Mucosa of rectum (tissue), 2 donors: ENCODE measurements at regions not wholly inside any gene's neighbourhood (a gene's known extent, or its start where the extent isn't known, plus 50 kb on each side); places are given as distances from the start of the nearest gene placed in this dataset.

ENCODE experiments used
- H3K27ac ChIP-seq, 2 donors: one replicate each; pipeline ENCODE4 v1.7.0; 2013; ENCODE audit warnings: inconsistent platforms in 2 of 2, low read depth in 2 of 2, low read length in 2 of 2
- H3K27me3 ChIP-seq, 2 donors: one replicate each; pipeline ENCODE4 v1.7.0; 2013; ENCODE audit warnings: low read length in 2 of 2; ENCODE audit not compliant: control insufficient read depth in 2 of 2, insufficient read depth in 2 of 2
- H3K36me3 ChIP-seq, 2 donors: one replicate each; pipeline ENCODE4 v1.7.0; 2013; ENCODE audit warnings: low read length in 2 of 2; ENCODE audit not compliant: control insufficient read depth in 2 of 2, insufficient read depth in 2 of 2
- H3K4me1 ChIP-seq, 2 donors: one replicate each; pipeline ENCODE4 v1.7.0; 2013; ENCODE audit warnings: low read length in 2 of 2, mild to moderate bottlenecking in 1 of 2; ENCODE audit not compliant: control insufficient read depth in 2 of 2, insufficient read depth in 2 of 2
- H3K4me3 ChIP-seq, 2 donors: one replicate each; pipeline ENCODE4 v1.7.0; 2013; ENCODE audit warnings: low read length in 2 of 2
- H3K9ac ChIP-seq, 2 donors: one replicate each; pipeline ENCODE4 v1.7.0; 2013; ENCODE audit warnings: low read length in 2 of 2, low read depth in 1 of 2, mild to moderate bottlenecking in 1 of 2
- H3K9me3 ChIP-seq, 2 donors: one replicate each; pipeline ENCODE4 v1.7.0; 2013; ENCODE audit warnings: low read length in 2 of 2; ENCODE audit not compliant: control insufficient read depth in 2 of 2
- donor health status: healthy.
- donor health status: Normal muscosa, but diverticular disease.

DNA sequence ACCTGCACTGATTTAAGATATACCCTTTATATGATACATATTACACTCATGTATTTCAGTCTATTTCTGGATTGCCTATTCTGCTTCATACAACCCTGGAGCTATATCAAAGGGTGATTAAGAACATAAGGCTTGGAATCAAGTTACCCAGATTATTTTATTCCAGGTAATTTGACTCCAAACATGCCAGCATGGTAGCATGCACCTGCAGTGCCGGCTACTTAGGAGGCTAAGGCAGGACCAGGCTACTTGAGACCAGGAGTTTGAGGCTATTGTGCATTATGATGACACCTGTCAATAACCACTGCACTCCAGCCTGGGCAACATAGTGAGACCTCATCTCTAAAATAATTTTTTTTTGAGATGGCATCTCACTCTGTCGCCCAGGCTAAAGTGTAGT is 50.4 kb upstream of the NEO1 start:
- no peaks in the 10 kb centered on the region for H3K36me3 ChIP-seq
- H3K27ac ChIP-seq = no peak overlapping the region

DNA sequence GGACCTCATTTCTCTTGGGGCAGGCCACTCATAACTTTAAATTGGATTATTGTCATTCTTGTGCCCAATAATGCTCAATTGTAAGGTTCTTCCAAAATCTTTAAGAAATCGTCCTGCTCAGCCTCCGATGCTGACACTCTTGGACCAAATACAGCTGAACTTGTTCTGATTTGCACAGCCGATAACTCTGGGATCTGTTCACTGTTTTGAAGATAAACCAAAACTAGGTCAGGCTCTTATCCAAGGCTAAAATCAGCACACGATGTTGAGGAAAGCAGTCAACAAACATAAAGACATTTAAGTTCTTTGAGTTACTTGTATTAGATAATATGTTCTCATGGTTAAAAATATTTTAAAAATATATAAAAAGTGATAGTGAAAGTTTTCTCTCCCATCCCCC is 52.0 kb upstream of the NEO1 start:
- Histone ChIP-seq H3K36me3 (no peaks in the 10 kb centered on the region), H3K4me3 (no peak overlapping the region), H3K9ac (no peak overlapping the region), H3K27ac (no peak overlapping the region), H3K4me1 (peaks cover 10 to 34% of the 10 kb centered on the region in 2 donors), H3K9me3 (no peaks in the 10 kb centered on the region), H3K27me3 (no peaks in the 10 kb centered on the region)

More for the DNA sequence above, 50.4 kb upstream of the NEO1 start:
- no peaks in the 10 kb centered on the region for H3K27me3 ChIP-seq
- no peak overlapping the region for H3K9ac ChIP-seq
- no peak overlapping the region for H3K4me3 ChIP-seq
- H3K4me1 ChIP-seq = peaks cover 8 to 26% of the 10 kb centered on the region in 2 donors
- H3K9me3 ChIP-seq = no peaks in the 10 kb centered on the region

DNA sequence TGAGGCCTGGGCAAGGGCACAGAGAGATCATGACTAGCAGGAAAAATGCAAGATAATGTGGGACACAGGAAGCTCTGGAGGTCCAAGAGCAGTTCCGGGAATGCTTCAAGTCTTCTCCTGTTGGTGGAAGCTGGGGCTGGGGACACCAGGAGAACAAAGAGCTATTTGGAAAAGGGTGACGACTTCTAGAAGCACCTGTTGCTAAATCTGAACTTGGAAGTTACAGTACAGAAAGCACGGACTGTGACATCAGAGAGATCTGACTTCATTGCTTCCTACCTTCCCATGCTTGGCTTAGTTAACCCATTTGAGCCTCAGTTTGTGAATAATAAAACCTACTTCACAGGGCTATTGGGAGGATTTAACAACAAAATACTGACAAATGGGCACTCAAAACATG is 52.7 kb upstream of the NEO1 start:
- no peak overlapping the region for H3K9ac ChIP-seq
- H3K4me3 ChIP-seq = no peak overlapping the region
- peaks cover 10 to 39% of the 10 kb centered on the region in 2 donors for H3K4me1 ChIP-seq
- H3K27me3 ChIP-seq = no peaks in the 10 kb centered on the region
- no peaks in the 10 kb centered on the region for H3K9me3 ChIP-seq
- H3K36me3 ChIP-seq = no peaks in the 10 kb centered on the region
- H3K27ac ChIP-seq = peak overlapping the region; percentile 46 to 62

DNA sequence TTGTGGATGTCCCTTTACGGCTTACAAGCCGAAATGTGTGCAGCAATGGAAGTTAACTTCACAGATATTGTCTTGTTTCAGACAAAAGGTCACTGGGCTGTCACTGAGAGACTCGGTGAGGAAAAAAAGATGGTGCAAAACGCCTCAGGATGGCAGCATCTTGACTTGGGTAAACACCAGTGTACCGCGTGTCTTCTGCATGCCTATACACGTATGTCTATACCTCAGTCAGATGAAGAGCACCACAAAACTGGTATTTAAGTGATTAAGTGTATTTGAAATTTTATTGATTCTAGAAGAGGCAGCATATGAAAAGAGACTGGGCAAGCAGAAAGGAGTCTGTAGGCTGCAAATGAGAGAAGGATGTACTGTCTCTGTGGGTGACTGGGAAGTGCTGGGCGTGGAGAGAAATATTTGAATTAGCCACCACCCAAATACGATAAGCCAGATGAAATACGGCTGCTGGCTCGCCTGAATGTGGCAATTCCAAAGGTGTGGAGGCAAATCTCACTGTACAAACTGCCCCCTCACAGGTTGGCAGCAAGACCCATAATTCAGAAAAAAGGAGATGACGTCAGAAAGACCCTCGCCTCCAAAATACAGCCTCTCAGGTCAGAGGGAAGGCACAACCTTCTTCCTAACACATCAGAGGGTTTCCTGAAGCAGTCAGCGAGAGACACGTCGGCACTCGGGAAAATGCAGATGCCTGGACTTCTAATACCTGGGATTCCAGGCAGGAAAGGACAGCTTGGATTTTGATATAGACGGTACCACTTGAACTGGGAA is 53.4 kb upstream of the NEO1 start:
- Histone ChIP-seq H3K9me3 (no peaks in the 10 kb centered on the region), H3K27ac (peak overlapping the region; percentile 46 to 62), H3K9ac (peak overlapping the region in 1 of 2 donors; percentile 47), H3K4me1 (peaks cover 10 to 46% of the 10 kb centered on the region in 2 donors), H3K27me3 (no peaks in the 10 kb centered on the region), H3K36me3 (no peaks in the 10 kb centered on the region), H3K4me3 (peak overlapping the region; percentile 0 to 25)

DNA sequence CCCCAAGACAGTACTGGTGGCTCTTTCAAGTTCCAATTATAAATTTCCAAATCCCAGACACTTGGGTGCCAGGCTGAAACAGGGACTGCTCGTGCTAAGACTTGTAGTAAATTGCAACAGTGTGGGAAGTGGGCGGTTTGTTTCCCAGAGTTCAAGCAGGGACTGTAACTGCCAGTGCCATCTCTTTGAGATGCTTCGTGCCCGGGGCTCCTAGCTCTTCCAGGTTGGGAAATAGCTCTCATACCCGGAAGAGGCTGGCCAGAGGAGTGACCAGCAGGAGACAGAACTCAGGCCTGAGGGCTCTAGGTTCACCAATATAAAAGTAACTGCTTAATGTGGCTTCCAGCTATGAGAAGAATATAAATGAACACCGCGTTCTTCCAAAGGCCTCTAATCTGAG is 54.0 kb upstream of the NEO1 start:
- H3K4me3 ChIP-seq = no peak overlapping the region
- no peaks in the 10 kb centered on the region for H3K9me3 ChIP-seq
- H3K9ac ChIP-seq = no peak overlapping the region
- H3K36me3 ChIP-seq = no peaks in the 10 kb centered on the region
- peaks cover 10 to 47% of the 10 kb centered on the region in 2 donors for H3K4me1 ChIP-seq
- no peaks in the 10 kb centered on the region for H3K27me3 ChIP-seq
- H3K27ac ChIP-seq = no peak overlapping the region

DNA sequence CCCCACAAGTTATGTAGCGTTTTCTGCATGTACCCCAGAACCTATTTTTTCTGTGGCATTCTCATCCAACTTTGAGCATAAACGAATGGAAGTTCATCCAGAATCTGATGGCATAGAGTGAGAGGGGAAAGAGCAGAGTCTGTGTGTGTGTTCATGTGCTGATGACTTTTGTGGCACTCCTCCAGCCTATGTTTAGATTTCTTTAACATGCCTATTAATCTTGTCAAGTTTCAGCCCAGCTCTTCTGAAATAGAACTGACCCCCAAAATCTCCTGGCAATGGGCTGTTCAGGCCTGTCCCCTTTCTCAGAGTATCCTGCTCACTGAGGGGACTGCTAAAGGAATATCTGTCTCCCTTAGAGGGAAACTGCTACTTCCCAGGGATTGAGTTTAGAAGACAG is 56.4 kb upstream of the NEO1 start:
- Histone ChIP-seq H3K27ac (no peak overlapping the region), H3K27me3 (no peaks in the 10 kb centered on the region), H3K9me3 (no peaks in the 10 kb centered on the region), H3K4me3 (no peak overlapping the region), H3K36me3 (no peaks in the 10 kb centered on the region), H3K9ac (no peak overlapping the region), H3K4me1 (peaks cover 14 to 56% of the 10 kb centered on the region in 2 donors)

DNA sequence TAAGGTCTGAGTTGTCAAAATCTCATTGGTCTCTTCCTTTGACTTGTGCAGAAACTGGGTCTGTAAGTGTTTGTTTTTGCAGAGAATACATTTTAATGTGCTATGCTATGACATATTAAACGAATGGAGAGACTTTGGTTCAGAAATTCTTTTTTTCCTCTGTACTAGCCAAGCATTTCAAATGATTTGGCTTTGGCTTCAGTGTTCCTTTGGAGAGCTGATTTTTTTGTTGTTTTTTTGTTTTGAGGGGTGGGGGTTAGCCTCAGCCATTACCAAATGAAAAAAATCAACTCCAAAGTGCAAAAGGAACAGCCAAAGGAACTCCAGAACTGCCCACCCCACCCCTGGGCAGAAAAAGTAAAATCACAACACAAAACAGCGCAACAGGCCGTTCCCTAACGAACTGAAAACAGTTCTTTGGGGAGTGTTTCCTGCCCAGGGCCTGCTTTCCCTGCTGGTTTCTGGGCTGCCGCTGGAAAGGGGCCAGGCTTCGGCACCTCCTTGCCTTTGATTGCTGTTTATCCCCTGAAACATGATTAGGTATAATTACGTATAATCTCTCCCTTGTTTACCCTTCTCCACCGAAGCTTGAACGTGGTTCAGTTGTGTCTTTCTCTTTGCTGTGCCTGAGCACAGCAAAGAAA is 57.6 kb upstream of the NEO1 start:
- peak overlapping the region; percentile 56 to 71 for H3K27ac ChIP-seq
- H3K4me3 ChIP-seq = peak overlapping the region in 1 of 2 donors; percentile 29
- H3K4me1 ChIP-seq = peaks cover 14 to 49% of the 10 kb centered on the region in 2 donors

DNA sequence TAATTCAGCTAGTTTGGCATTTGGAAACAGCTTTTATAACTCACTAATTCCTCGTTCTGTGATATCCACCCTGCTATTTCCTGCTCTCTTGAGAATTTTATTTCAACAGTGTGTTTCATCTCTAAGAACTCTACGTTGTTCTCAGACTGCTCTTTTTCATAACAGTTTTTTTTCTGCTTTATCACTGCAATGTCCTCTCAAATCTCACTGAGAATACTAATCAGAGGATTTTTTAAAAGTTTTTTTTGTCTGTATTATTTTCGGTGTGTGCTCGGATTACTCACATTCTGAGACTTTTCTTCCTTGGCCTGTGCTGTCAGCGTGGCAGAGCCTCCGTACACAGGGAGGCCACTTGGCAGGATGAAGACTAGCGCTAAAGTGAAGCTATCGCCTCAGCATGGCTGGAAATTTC is 59.4 kb upstream of the NEO1 start:
- Histone ChIP-seq H3K4me3 (no peak overlapping the region), H3K27me3 (no peaks in the 10 kb centered on the region), H3K4me1 (peaks cover 6 to 34% of the 10 kb centered on the region in 2 donors), H3K36me3 (no peaks in the 10 kb centered on the region), H3K9me3 (no peaks in the 10 kb centered on the region), H3K27ac (peak overlapping the region; percentile 28 to 44), H3K9ac (no peak overlapping the region)

More for the DNA sequence above, 57.6 kb upstream of the NEO1 start:
- no peaks in the 10 kb centered on the region for H3K27me3 ChIP-seq
- H3K9ac ChIP-seq = peak overlapping the region; percentile 9 to 30
- no peaks in the 10 kb centered on the region for H3K9me3 ChIP-seq
- H3K36me3 ChIP-seq = no peaks in the 10 kb centered on the region

DNA sequence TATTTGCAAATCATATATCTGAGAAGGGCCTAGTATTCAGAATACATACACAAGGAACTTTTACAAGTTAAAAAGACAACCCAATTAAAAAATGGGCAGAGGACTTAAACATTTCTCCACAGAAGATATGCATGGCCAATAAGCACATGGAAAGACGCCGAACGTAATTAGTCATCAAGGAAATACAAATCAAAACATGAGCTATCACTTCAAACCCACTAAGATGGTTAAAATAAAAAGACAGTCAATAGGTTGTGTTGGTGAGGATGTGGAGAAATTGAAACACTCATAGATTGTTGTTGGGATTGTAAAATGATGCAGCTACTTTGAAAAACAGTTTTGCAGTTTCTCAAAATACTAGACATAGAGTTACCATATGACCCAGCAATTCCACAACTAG is 61.2 kb upstream of the NEO1 start:
- no peaks in the 10 kb centered on the region for H3K36me3 ChIP-seq
- no peak overlapping the region for H3K9ac ChIP-seq
- no peaks in the 10 kb centered on the region for H3K27me3 ChIP-seq
- H3K4me3 ChIP-seq = no peak overlapping the region
- H3K4me1 ChIP-seq = peaks cover 4 to 32% of the 10 kb centered on the region in 2 donors
- no peaks in the 10 kb centered on the region for H3K9me3 ChIP-seq
- no peak overlapping the region for H3K27ac ChIP-seq

DNA sequence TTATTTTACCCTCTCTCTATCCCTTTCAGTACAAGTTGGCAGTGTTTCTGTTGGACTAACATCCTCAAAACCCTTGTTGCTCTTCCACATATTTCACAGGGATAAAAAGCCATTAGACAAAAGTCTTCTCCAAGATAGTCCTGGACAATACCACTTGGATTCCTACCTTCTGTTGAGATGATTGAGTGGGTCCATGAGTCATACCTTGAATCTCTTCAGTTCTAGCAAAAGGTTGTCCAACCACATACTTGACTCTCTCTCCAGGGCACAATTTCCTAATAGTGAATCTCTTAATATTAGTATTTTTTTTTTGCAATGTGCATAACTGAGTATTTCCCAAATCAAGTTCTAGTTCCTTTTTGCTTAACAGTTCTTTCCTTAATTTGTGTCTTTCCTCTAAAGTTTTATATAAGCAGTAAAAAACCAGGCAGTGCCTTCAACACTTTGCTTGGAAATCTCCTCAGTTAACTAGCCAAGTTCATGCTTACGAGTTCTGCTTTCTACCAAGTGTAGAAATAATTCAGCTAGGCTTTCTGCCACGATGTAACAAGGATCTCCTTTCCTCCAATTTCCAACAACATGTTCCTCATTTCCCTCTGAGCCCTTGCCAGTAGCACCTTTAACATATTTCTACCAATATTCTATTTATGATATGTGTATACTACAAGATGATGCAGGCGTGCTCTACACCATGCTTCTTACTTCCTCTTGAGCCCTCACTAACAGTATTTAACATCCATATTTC is 68.3 kb upstream of the NEO1 start:
- no peaks in the 10 kb centered on the region for H3K27me3 ChIP-seq
- H3K9me3 ChIP-seq = no peaks in the 10 kb centered on the region
- H3K36me3 ChIP-seq = no peaks in the 10 kb centered on the region
- no peak overlapping the region for H3K4me3 ChIP-seq
- no peak overlapping the region for H3K27ac ChIP-seq
- no peak overlapping the region for H3K9ac ChIP-seq
- H3K4me1 ChIP-seq = no peaks in the 10 kb centered on the region
